ENCODE measurements at regions not wholly inside any gene's neighbourhood (a gene's known extent, or its start where the extent isn't known, plus 50 kb on each side); places are given as distances from the start of the nearest gene placed in this dataset.

- DNase-seq = no peak
These were observed 103.4 kb downstream of the IL20RB start for GRCh38 chr3:137061186-137061585.

- peak; percentile 27 for DNase-seq
These were observed 104.5 kb downstream of the IL20RB start for GRCh38 chr3:137062250-137062649.

- no peak for DNase-seq
These were observed 107.6 kb downstream of the IL20RB start for GRCh38 chr3:137065381-137065780.

GRCh38 chr3:137066092-137066491, 108.3 kb downstream of the IL20RB start:
- no peak for DNase-seq

GRCh38 chr3:137071104-137071503, 113.3 kb downstream of the IL20RB start:
- DNase-seq = no peak

GRCh38 chr3:137075020-137075419, 117.2 kb downstream of the IL20RB start:
- no peak for DNase-seq

- no peak for DNase-seq
These were observed 120.3 kb downstream of the IL20RB start for GRCh38 chr3:137078040-137078439.

GRCh38 chr3:137079571-137079970, 121.8 kb downstream of the IL20RB start:
- DNase-seq = no peak

- DNase-seq = no peak
These were observed 123.9 kb downstream of the IL20RB start for GRCh38 chr3:137081711-137082110.

GRCh38 chr3:137082763-137083162, 125.0 kb downstream of the IL20RB start:
- no peak for DNase-seq

- DNase-seq = no peak
These were observed 125.5 kb downstream of the IL20RB start for GRCh38 chr3:137083332-137083731.

- no peak for DNase-seq
These were observed 126.8 kb downstream of the IL20RB start for GRCh38 chr3:137084586-137084985.

GRCh38 chr3:137097386-137097785, 139.6 kb downstream of the IL20RB start:
- DNase-seq = no peak

- DNase-seq = no peak
These were observed 140.1 kb downstream of the IL20RB start for GRCh38 chr3:137097852-137098251.

- DNase-seq = no peak
These were observed 141.8 kb downstream of the IL20RB start for GRCh38 chr3:137099364-137100219.

GRCh38 chr3:137100326-137100725, 142.5 kb downstream of the IL20RB start:
- no peak for DNase-seq

GRCh38 chr3:137103739-137104138, 146.0 kb downstream of the IL20RB start:
- no peak for DNase-seq

- peak; percentile 61 for DNase-seq
These were observed 147.6 kb downstream of the IL20RB start for GRCh38 chr3:137105277-137105977.

GRCh38 chr3:137106612-137107240, 148.9 kb downstream of the IL20RB start:
- DNase-seq = no peak

- DNase-seq = no peak
These were observed 151.1 kb downstream of the IL20RB start for GRCh38 chr3:137108699-137109440.

- DNase-seq = peak; percentile 20
These were observed 152.7 kb downstream of the IL20RB start for GRCh38 chr3:137110392-137110996.

- DNase-seq = no peak
These were observed 153.7 kb downstream of the IL20RB start for GRCh38 chr3:137111497-137111896.

- no peak for DNase-seq
These were observed 158.8 kb downstream of the IL20RB start for GRCh38 chr3:137116619-137117018.
